Body of pancreas (tissue), 4 donors: ENCODE measurements at regions not wholly inside any gene's neighbourhood (a gene's known extent, or its start where the extent isn't known, plus 50 kb on each side); places are given as distances from the start of the nearest gene placed in this dataset.

Source experiments
- CTCF ChIP-seq, 7 experiments: fragments of 450-650 bp in 4 of 7; fragments of 200-600 bp in 3 of 7; sonication (generic) in 3 of 7; IDR thresholded peaks; one replicate each; pipeline ENCODE4 v1.5.1; 2016 to 2019; ENCODE audit warnings: antibody characterized with exemption in 7 of 7
- POLR2A ChIP-seq, 3 donors: fragments of 450-650 bp; IDR thresholded peaks; one replicate each; pipeline ENCODE4 v1.6.1; 2016; ENCODE audit warnings: antibody characterized with exemption in 3 of 3, mild to moderate bottlenecking in 2 of 3

GRCh38 chr2:37867166-37867565, 57.9 kb upstream of the RMDN2 start:
- no peak for TF ChIP-seq CTCF (IDR thresholded peaks at IDR 0.05)
- no peak for TF ChIP-seq POLR2A (IDR thresholded peaks at IDR 0.05)
